ENCODE measurements at regions not wholly inside any gene's neighbourhood (a gene's known extent, or its start where the extent isn't known, plus 50 kb on each side); places are given as distances from the start of the nearest gene placed in this dataset.

DNA sequence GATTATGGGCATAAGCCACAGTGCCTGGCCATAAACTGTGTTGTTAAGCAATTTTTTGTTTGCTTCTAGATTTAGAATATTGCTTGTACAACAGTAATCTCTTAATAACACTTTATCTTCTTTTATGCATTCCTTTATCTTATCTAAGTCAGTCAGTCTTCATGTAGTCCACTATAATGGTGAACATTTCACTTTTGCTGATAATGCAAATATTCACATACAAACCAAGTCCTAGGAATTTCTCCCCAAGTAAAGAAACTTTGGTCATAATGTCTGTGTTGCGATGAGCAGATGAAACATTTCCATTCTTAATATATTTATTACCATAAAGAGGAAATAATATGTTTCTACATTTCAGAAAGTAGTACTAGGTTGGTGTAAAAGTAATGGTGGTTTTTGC is 765.8 kb upstream of the ARRDC4 start:
- Mint-ChIP-seq H3K9me3 (no peaks in the 10 kb centered on the region), H3K27me3 (ENCODE audit: low read depth) (no peaks in the 10 kb centered on the region), H3K4me1 (ENCODE audit: low read depth) (no peaks in the 10 kb centered on the region), H3K27ac (no peak overlapping the region), H3K4me3 (no peak overlapping the region), H3K36me3 (ENCODE audit: low read depth) (no peaks in the 10 kb centered on the region)

GRCh38 chr15:97196048-97197014 is 764.2 kb upstream of the ARRDC4 start:
- H3K4me3 Mint-ChIP-seq, result no peak overlapping the region
- no peaks in the 10 kb centered on the region for H3K9me3 Mint-ChIP-seq
- no peaks in the 10 kb centered on the region for H3K27me3 Mint-ChIP-seq (ENCODE audit: low read depth)
- H3K36me3 Mint-ChIP-seq (ENCODE audit: low read depth), result no peaks in the 10 kb centered on the region
- no peaks in the 10 kb centered on the region for H3K4me1 Mint-ChIP-seq (ENCODE audit: low read depth)
- H3K27ac Mint-ChIP-seq, result no peak overlapping the region

DNA sequence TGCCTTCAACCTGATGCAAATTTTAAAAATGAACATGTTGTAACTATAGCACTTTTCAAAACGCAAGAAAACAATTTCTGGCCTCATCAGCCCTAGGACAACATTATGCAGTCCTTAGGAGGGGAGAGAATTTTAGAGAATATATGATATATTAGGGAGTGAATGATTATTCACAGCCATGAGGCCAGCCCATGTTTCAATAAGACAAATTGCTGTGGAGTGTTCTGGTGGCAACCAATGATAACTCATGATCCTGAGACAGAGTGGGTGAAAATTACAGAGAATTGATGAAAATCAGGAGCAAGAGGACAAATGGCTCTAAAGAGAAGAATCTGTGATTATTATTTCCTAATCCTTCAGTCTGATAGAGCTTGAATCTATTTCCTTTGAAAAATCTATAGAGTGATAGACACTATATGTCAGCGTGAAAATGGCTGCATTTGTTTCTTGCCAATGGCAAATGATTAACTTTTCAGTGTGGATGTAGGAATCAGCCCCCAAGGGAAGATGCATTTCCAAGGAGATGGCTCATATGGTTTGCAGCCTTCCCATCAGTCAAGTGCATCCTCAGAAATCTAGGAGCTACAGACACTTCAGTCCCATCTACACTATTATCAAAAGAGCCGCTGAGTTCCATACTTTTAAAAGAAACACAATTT is 761.0 kb upstream of the ARRDC4 start:
- H3K27me3 Mint-ChIP-seq (ENCODE audit: low read depth), result no peaks in the 10 kb centered on the region
- H3K27ac Mint-ChIP-seq, result no peak overlapping the region

DNA sequence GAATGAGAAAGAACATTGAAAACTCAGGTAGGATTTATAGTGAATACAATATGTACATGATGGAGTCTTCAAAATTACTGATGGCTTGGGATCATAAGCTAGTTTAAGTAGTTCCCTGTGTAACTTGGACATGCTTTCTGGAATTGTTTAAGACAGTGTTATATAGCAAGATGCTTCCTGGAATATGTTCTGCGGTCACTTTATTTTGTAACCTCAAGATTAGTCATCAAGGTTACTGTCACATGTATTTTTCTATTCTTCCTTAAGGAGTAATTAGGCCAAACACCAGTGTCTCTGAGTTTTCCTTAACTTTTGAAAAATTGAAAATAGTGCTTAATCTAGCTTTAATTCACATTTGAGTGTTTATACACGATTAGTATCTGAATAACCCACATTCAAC is 760.3 kb upstream of the ARRDC4 start:
- Mint-ChIP-seq H3K27ac (no peak overlapping the region), H3K9me3 (no peaks in the 10 kb centered on the region), H3K27me3 (ENCODE audit: low read depth) (no peaks in the 10 kb centered on the region), H3K36me3 (ENCODE audit: low read depth) (no peaks in the 10 kb centered on the region), H3K4me3 (no peak overlapping the region), H3K4me1 (ENCODE audit: low read depth) (no peaks in the 10 kb centered on the region)

More for the DNA sequence above, 761.0 kb upstream of the ARRDC4 start:
- Mint-ChIP-seq H3K4me1 (ENCODE audit: low read depth) (no peaks in the 10 kb centered on the region), H3K36me3 (ENCODE audit: low read depth) (no peaks in the 10 kb centered on the region), H3K9me3 (no peaks in the 10 kb centered on the region), H3K4me3 (no peak overlapping the region)

GRCh38 chr15:97210277-97210676 is 750.2 kb upstream of the ARRDC4 start:
- Mint-ChIP-seq H3K4me3 (no peak overlapping the region), H3K9me3 (no peaks in the 10 kb centered on the region), H3K27me3 (ENCODE audit: low read depth) (no peaks in the 10 kb centered on the region), H3K4me1 (ENCODE audit: low read depth) (no peaks in the 10 kb centered on the region), H3K27ac (no peak overlapping the region), H3K36me3 (ENCODE audit: low read depth) (no peaks in the 10 kb centered on the region)

GRCh38 chr15:97215629-97216028 is 744.9 kb upstream of the ARRDC4 start:
- Mint-ChIP-seq H3K27ac (no peak overlapping the region), H3K27me3 (ENCODE audit: low read depth) (no peaks in the 10 kb centered on the region), H3K36me3 (ENCODE audit: low read depth) (no peaks in the 10 kb centered on the region), H3K9me3 (no peaks in the 10 kb centered on the region), H3K4me1 (ENCODE audit: low read depth) (no peaks in the 10 kb centered on the region), H3K4me3 (no peak overlapping the region)

GRCh38 chr15:97224191-97224641 is 736.3 kb upstream of the ARRDC4 start:
- Mint-ChIP-seq H3K27me3 (ENCODE audit: low read depth) (no peaks in the 10 kb centered on the region), H3K9me3 (no peaks in the 10 kb centered on the region), H3K4me1 (ENCODE audit: low read depth) (no peaks in the 10 kb centered on the region), H3K27ac (no peak overlapping the region), H3K4me3 (no peak overlapping the region), H3K36me3 (ENCODE audit: low read depth) (no peaks in the 10 kb centered on the region)

GRCh38 chr15:97234851-97235610 is 725.5 kb upstream of the ARRDC4 start:
- no peak overlapping the region for H3K4me3 Mint-ChIP-seq
- no peaks in the 10 kb centered on the region for H3K36me3 Mint-ChIP-seq (ENCODE audit: low read depth)
- H3K27me3 Mint-ChIP-seq (ENCODE audit: low read depth), result no peaks in the 10 kb centered on the region
- H3K9me3 Mint-ChIP-seq, result no peaks in the 10 kb centered on the region
- H3K4me1 Mint-ChIP-seq (ENCODE audit: low read depth), result peaks cover 2% of the 10 kb centered on the region
- H3K27ac Mint-ChIP-seq, result no peak overlapping the region

DNA sequence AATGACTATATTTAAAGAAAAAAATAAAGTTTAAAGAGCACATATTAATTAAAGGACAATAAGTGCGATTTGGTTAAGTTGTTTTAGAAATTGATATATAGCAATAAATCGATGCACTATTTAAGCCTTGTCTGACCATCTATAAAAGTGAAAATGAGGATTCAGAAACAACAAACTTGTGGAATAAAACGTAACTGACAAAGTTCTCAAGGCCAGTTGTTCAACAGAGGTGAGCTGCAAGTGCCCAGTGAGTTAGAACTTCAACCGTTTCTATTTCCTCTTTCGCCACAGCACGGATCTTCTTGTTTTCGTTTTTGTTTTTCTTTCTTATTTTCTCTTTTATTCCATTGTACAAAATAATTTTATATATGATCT is 724.9 kb upstream of the ARRDC4 start:
- no peak overlapping the region for H3K4me3 Mint-ChIP-seq
- no peak overlapping the region for H3K27ac Mint-ChIP-seq
- H3K36me3 Mint-ChIP-seq (ENCODE audit: low read depth), result no peaks in the 10 kb centered on the region
- H3K9me3 Mint-ChIP-seq, result no peaks in the 10 kb centered on the region
- H3K27me3 Mint-ChIP-seq (ENCODE audit: low read depth), result no peaks in the 10 kb centered on the region
- peaks cover 2% of the 10 kb centered on the region for H3K4me1 Mint-ChIP-seq (ENCODE audit: low read depth)

GRCh38 chr15:97236140-97236539 is 724.4 kb upstream of the ARRDC4 start:
- no peak overlapping the region for H3K4me3 Mint-ChIP-seq
- no peaks in the 10 kb centered on the region for H3K36me3 Mint-ChIP-seq (ENCODE audit: low read depth)
- H3K9me3 Mint-ChIP-seq, result no peaks in the 10 kb centered on the region
- H3K27ac Mint-ChIP-seq, result no peak overlapping the region
- H3K4me1 Mint-ChIP-seq (ENCODE audit: low read depth), result peaks cover 2% of the 10 kb centered on the region
- no peaks in the 10 kb centered on the region for H3K27me3 Mint-ChIP-seq (ENCODE audit: low read depth)

DNA sequence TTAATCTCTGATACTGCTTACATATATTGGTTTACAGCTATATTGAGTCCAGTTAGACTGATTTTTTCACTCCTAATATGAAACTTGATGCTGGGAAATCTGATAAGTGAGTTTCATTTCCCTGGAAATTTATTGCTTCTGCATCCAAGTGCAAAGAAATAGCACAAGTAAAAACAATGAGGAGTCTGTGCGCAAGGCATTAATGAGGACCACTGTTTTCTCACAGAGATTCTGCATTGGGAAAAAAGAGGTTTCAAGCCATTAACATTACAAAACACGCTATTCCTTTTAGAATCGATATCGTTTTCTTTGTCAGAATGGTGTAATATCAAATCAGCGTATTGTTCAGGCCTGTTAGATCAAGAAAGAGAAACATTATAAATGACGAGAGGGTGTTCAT is 723.3 kb upstream of the ARRDC4 start:
- Mint-ChIP-seq H3K4me1 (ENCODE audit: low read depth) (peaks cover 2% of the 10 kb centered on the region), H3K9me3 (no peaks in the 10 kb centered on the region), H3K27me3 (ENCODE audit: low read depth) (no peaks in the 10 kb centered on the region), H3K4me3 (no peak overlapping the region), H3K36me3 (ENCODE audit: low read depth) (no peaks in the 10 kb centered on the region), H3K27ac (no peak overlapping the region)

DNA sequence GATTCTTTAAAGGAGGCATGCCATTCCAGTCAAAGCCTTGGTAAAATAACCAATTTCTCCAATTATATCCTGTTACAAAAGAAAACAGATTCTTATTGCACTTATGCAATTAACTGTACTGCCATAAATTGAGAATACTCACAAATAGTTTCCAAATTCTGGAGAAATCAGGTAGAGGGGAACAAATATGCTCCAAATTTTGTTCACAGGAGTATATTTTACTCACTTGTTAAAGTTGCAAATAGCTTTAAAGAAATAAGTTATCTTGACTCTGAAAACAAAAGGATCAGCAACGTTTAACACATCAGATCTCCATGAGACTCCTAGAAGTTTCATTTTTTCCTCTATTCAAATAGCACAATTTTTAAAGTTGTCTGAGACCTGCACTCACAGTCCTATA is 712.1 kb upstream of the ARRDC4 start:
- Mint-ChIP-seq H3K4me3 (no peak overlapping the region), H3K4me1 (ENCODE audit: low read depth) (no peaks in the 10 kb centered on the region), H3K36me3 (ENCODE audit: low read depth) (no peaks in the 10 kb centered on the region), H3K9me3 (peaks cover 16% of the 10 kb centered on the region), H3K27ac (no peak overlapping the region), H3K27me3 (ENCODE audit: low read depth) (no peaks in the 10 kb centered on the region)

- no peak overlapping the region for H3K4me3 Mint-ChIP-seq
- H3K27me3 Mint-ChIP-seq (ENCODE audit: low read depth), result no peaks in the 10 kb centered on the region
- no peaks in the 10 kb centered on the region for H3K36me3 Mint-ChIP-seq (ENCODE audit: low read depth)
- peaks cover 1% of the 10 kb centered on the region for H3K9me3 Mint-ChIP-seq
- no peaks in the 10 kb centered on the region for H3K4me1 Mint-ChIP-seq (ENCODE audit: low read depth)
- H3K27ac Mint-ChIP-seq, result no peak overlapping the region
Measured at GRCh38 chr15:97259943-97260342, 700.6 kb upstream of the ARRDC4 start.

DNA sequence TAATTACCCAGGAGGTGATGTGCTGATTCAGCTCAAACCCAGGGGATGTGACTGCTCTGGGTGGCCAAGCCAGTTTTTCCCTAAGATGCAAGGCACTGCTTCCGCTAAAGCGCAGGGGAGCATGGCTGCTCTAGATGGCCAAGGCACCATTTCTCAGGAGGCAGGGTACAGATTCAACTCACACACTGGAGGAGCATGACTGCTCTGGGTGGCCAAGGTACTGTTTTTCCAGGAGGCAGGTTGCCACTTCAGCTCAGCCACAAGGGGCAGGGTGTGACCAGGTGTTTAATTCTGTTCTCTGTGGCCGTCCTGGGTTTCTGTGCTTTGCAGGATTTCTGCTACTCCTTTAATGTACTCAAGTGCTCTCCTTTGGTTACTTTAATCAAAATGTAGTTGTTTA is 659.3 kb upstream of the ARRDC4 start:
- no peaks in the 10 kb centered on the region for H3K4me1 Mint-ChIP-seq (ENCODE audit: low read depth)
- no peaks in the 10 kb centered on the region for H3K36me3 Mint-ChIP-seq (ENCODE audit: low read depth)
- no peak overlapping the region for H3K4me3 Mint-ChIP-seq

More for the DNA sequence above, 659.3 kb upstream of the ARRDC4 start:
- H3K9me3 Mint-ChIP-seq, result peaks cover 22% of the 10 kb centered on the region
- no peak overlapping the region for H3K27ac Mint-ChIP-seq
- no peaks in the 10 kb centered on the region for H3K27me3 Mint-ChIP-seq (ENCODE audit: low read depth)
